A549 (cell line): ENCODE measurements at regions not wholly inside any gene's neighbourhood (a gene's known extent, or its start where the extent isn't known, plus 50 kb on each side); places are given as distances from the start of the nearest gene placed in this dataset.

ENCODE experiments used
- CBX2 ChIP-seq: fragments of 200-600 bp; sonication (generic); IDR thresholded peaks from 2 replicates; pipeline ENCODE4 v1.6.1; 2016; ENCODE audit warnings: low read depth, mild to moderate bottlenecking, borderline replicate concordance
- CTCF ChIP-seq: fragments of >200 bp; sonication (Bioruptor Twin); formaldehyde crosslinking; IDR thresholded peaks from 3 replicates; pipeline ENCODE4 v1.5.1; 2016
- EP300 ChIP-seq, 2 experiments: fragments of >200 bp; sonication (Bioruptor Twin); formaldehyde crosslinking; IDR thresholded peaks; 2 replicates in 1 of 2; 3 replicates in 1 of 2; pipeline ENCODE4 v1.6.1; 2016 to 2017
- FOSL2 ChIP-seq, 2 experiments: fragments of 450-650 bp in 1 of 2; fragments of >200 bp in 1 of 2; sonication (Bioruptor Twin) in 1 of 2; formaldehyde crosslinking; IDR thresholded peaks; 2 replicates each; pipeline versions ENCODE4 v1.5.0 to v1.6.1; 2016 to 2020; ENCODE audit warnings: mild to moderate bottlenecking in 1 of 2, moderate library complexity in 1 of 2
- GATA3 ChIP-seq: IDR thresholded peaks from 2 replicates; pipeline ENCODE4 v1.6.1; 2012; ENCODE audit warnings: borderline replicate concordance
- JUN ChIP-seq, 2 experiments: fragments of >200 bp; sonication (Bioruptor Twin); formaldehyde crosslinking; IDR thresholded peaks; 2 replicates in 1 of 2; 3 replicates in 1 of 2; pipeline ENCODE4 v1.6.1; 2016 to 2017
- KDM1A ChIP-seq: fragments of 200-600 bp; sonication (generic); IDR thresholded peaks from 2 replicates; pipeline ENCODE4 v1.6.1; 2016; ENCODE audit warnings: low read depth, mild to moderate bottlenecking
- PHF8 ChIP-seq: fragments of 200-600 bp; sonication (generic); IDR thresholded peaks from 2 replicates; pipeline ENCODE4 v1.6.1; 2016; ENCODE audit warnings: low read depth, mild to moderate bottlenecking, antibody characterized with exemption, moderate library complexity, borderline replicate concordance
- POLR2A ChIP-seq: IDR thresholded peaks from 2 replicates; pipeline ENCODE4 v1.6.1; 2012; ENCODE audit warnings: mild to moderate bottlenecking, low read length
- RAD21 ChIP-seq, 2 experiments: fragments of >200 bp in 1 of 2; sonication (Bioruptor Twin) in 1 of 2; formaldehyde crosslinking in 1 of 2; IDR thresholded peaks in 1 of 2; conservative IDR thresholded peaks in 1 of 2; 2 replicates in 1 of 2; 3 replicates in 1 of 2; pipeline ENCODE4 v1.6.1; 2012 to 2018; ENCODE audit warnings: inconsistent platforms in 1 of 2
- RFX5 ChIP-seq: fragments of 450-650 bp; IDR thresholded peaks from 2 replicates; pipeline ENCODE4 v1.7.1; 2014; ENCODE audit warnings: antibody characterized with exemption, mild to moderate bottlenecking, moderate library complexity

GRCh38 chr16:74216319-74216718 is 80.3 kb upstream of the PSMD7 start:
- TF ChIP-seq RFX5 (no peak), FOSL2 (IDR thresholded peaks at IDR 0.05) (no peak), FOSL2 (CRISPR knock-in tag; IDR thresholded peaks at IDR 0.05) (no peak), PHF8 (no peak), EP300 (IDR thresholded peaks at IDR 0.05) (no peak), CTCF (no peak), POLR2A (no peak), RAD21 (conservative IDR thresholded peaks at IDR 0.05 in 1 of 2, IDR thresholded peaks at IDR 0.05 in 1 of 2) (no peak), GATA3 (no peak), KDM1A (no peak), CBX2 (no peak), JUN (IDR thresholded peaks at IDR 0.05) (no peak)
